GM10266 (cell line): ENCODE measurements at regions not wholly inside any gene's neighbourhood (a gene's known extent, or its start where the extent isn't known, plus 50 kb on each side); places are given as distances from the start of the nearest gene placed in this dataset.

ENCODE experiments used
- DNase-seq: peaks from one replicate; pipeline ENCODE4 v3.0.0; 2012; ENCODE audit errors: extremely low spot score
- TF ChIP-seq, protein P1 (sequence below): IDR thresholded peaks from 2 replicates; pipeline ENCODE4 v1.5.1; 2012; ENCODE audit warnings: mild to moderate bottlenecking, low read depth; ENCODE audit not compliant: control insufficient read depth, insufficient read depth; ENCODE audit errors: missing control alignments

DNA sequence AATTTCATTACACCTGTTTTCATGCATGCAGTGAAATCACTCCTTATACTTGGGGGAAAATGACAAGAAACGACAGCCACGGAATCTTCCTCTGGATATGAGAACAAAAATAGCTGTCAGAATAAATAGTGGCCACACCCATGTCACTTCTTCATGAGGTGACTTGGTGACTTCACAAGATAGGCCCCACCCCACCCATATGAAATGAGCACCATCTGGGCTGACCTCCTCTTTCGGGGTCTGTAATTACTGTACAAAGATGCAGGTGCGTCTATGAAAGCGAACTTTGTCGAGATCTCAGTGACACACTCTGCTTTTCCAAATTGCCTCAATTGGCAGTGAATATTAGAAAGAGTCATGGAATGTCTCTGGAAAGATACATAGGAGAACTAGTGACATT is 184.2 kb upstream of the CCN2 start:
- TF ChIP-seq, protein P1, sequence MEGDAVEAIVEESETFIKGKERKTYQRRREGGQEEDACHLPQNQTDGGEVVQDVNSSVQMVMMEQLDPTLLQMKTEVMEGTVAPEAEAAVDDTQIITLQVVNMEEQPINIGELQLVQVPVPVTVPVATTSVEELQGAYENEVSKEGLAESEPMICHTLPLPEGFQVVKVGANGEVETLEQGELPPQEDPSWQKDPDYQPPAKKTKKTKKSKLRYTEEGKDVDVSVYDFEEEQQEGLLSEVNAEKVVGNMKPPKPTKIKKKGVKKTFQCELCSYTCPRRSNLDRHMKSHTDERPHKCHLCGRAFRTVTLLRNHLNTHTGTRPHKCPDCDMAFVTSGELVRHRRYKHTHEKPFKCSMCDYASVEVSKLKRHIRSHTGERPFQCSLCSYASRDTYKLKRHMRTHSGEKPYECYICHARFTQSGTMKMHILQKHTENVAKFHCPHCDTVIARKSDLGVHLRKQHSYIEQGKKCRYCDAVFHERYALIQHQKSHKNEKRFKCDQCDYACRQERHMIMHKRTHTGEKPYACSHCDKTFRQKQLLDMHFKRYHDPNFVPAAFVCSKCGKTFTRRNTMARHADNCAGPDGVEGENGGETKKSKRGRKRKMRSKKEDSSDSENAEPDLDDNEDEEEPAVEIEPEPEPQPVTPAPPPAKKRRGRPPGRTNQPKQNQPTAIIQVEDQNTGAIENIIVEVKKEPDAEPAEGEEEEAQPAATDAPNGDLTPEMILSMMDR = no peak
- no peak for DNase-seq

DNA sequence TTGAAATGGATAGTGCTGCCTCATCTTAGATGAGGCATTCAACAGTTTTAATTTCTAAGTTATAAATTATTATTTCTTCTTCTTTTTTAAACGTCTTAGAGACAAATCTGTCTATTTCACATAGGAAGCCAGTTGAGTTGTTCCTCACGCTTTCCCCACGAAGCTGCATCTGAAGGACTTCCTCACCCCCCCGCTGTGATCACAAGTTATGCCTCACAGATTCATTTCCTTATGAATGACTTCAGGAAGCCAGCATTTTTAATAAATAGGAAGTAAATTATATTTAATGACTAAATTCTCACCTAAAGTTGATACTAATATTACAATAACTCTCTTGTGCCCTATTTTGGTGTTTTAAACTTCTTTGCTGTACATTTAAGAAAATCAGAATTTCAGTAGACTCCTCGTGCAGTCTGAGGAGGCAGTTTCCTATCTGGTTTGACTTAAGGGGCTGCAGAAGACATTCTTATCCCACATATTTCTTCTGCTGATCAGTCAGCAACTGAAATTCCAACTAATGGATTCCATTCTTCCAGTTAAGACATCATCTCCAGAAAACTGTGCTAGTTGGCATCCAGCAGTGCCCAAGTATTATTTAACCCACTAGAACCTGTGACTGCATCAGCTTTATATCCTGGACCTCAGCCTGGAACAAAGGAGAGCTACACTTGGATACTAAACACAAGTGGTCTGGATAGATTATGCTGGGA is 182.7 kb upstream of the CCN2 start:
- no peak for DNase-seq
- TF ChIP-seq, protein P1 = no peak

DNA sequence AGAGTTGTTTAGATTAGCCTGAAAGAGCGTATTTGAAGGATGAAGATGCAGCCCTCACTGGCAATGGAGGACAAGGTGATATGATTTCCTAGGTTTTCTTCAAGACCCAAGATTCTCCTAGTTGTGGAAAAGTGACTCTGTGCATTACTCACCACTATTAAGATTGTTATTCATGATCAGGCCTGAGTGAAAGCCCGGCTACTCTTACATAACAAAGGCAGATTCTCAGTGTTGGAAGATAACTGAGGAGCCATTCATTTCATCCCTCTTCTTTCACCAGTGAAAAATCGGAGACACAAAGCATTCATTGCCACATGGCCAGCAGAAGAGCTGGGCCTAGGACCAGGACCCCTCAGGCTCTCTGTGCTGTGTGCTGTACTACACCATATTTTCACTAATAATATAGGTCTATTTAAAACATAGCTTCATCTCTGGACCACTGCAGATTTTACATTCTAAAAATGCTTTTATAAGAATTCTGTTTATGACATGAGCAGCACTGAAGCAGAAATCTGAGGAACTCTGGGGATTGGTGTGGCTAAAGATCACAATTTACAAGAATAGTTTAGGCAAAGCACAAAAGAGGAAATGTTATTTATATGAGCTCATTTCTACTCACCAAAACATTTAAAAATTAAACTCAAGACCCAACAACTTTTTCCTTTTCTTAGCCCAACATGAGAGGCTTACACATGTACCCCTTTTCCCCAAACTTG is 181.9 kb upstream of the CCN2 start:
- TF ChIP-seq, protein P1 = no peak
- no peak for DNase-seq

DNA sequence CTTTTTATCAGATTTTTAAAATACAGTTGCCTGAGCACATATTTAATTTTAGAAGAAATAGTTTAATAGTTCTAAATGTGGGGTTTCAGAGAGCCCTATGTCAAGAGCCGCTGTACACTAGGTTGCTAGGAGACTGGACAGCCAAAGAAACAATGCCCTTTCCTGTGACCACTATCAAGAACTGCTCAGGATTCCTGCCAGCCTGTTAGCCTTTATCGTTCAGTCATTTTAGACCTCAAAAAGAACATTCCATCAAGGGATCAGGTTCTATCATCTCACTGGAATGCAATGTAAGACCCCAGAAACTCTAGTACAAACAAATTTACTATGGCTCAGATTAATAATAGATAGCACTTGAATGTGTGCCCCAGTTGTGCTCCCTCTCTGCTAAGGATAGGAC is 181.2 kb upstream of the CCN2 start:
- TF ChIP-seq, protein P1 = no peak
- no peak for DNase-seq

DNA sequence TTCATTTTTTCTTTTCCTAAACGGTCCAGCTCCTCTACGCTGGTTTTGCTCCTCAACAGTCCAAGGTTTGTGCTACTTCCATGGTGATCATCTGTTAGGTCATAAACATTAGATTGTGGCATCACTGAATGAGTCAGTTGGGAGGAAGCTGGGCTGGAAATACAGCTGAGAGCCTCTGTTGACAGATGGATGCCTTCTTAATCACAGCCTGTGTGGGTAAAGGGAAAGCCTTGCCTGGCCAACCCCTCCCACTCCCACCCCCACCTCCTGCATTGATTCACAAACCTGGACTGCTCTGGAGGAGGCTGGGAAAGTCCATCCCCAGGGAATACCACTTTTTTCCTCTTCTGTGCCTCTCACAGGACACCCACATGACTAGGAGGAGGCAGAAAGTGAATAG is 180.6 kb upstream of the CCN2 start:
- TF ChIP-seq, protein P1 = no peak
- no peak for DNase-seq

DNA sequence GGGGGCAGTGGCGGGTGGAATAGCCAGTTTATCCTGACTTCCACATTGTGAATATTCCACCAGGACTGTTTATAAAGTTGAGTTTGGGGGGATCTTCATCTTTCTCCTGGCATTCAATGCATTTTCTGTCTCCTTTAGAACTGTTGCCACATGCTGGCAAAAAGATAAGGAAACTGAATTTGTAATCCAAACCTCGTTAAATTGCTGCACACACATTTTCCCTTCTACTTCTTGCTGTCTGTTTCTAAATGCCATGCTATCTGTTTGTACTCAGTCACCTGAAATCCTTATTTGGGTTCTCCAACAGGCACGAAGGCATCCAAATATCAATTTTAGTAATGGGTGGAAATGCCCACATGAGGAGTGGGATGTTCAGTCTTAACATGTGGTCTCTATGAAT is 180.2 kb upstream of the CCN2 start:
- DNase-seq = no peak
- TF ChIP-seq, protein P1 = no peak

DNA sequence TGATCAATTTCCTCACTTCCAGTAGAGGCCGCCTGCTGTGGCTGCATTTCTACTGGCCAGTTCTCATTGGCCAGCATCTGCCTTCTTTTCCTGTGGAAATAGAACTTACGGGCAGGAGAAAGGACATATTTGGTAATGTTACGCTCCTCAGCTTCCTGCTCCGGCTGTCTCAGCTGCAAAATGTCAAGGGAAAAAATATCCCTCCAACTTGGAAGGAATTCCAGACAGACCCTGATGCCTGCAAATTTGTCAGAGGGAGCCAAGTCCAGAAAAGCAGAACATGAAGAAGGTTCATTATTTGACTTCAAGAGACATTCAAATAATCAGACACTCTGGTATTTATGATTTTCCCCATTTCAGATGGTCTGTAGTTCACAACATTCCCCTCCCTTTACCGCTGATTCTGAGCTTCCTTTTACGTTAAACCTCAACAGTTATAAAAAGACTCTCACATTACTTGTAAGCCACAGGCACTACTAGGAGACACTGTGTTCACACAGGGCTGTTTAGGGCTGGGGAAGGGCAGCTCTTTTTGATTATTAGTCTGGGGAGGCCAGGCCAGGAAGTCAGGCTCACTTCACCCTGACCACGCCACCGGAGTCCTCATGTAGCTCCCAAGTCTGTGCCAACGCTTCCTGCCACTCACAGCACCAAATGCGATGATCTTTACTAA is 179.6 kb upstream of the CCN2 start:
- peak; percentile 15 for DNase-seq
- TF ChIP-seq, protein P1 = no peak
